ENCODE measurements at regions not wholly inside any gene's neighbourhood (a gene's known extent, or its start where the extent isn't known, plus 50 kb on each side); places are given as distances from the start of the nearest gene placed in this dataset.

DNA sequence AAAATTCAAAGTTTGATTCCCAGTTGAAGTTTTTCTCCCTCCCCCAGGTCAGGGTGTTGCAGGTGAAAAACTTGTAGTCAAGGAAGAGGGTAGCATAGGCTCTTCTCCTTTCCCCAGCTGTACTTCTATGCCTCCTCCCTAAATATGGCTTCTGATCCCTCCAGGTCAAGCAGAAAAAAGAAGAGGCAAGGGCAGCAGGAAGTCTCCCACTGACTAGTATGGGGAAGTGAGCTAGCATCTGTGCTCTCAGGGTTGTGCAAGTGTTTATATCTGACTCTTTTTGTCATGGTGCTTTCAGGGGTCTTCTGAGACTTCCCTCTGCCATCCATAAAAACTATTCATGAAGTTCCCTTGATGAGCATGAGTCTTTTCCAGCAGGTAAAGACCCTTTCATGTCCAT is 76.0 kb downstream of the ATPSCKMT start:
- DNase-seq, result no peak

- no peak for DNase-seq
These were observed 77.4 kb downstream of the ATPSCKMT start for GRCh38 chr5:10172247-10172646.

DNA sequence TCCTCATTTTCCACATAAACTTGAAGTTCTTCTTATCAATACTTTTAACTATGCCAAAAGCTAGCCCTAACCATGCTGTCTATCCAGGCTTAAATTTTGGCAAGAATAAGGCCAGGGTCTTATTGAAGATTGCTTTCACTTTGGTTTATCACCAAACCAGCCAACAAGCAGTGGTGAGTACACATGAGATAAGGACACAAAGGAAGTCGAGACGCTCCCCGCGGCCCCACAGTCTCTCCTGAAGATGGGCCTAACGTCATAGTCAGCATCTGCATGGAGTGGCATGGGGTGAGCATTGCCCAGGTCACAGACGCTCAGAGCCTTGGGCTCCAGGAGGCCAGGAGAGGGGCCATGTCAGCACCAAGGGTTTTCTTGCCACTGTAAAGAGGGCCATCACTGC is 80.3 kb downstream of the ATPSCKMT start:
- no peak for DNase-seq

DNA sequence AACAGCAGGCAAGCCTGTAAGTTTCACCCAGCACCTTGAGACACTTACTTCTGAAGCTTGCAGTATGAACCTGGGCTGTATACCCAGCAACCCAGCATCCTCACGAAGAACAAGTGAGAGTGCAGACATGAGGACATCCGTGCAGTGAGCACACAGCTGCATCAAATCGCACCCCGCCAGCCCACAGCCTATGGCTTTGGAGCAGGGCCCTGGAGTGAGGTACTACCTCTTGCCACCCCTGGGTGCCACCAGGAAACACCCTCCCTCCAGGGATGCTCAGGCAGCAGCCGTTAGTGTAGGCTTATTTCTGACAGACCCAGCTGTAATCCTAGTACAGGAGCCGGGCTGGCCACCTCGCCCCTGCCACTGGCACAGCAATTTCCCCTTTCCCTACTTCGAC is 81.4 kb downstream of the ATPSCKMT start:
- no peak for DNase-seq

DNA sequence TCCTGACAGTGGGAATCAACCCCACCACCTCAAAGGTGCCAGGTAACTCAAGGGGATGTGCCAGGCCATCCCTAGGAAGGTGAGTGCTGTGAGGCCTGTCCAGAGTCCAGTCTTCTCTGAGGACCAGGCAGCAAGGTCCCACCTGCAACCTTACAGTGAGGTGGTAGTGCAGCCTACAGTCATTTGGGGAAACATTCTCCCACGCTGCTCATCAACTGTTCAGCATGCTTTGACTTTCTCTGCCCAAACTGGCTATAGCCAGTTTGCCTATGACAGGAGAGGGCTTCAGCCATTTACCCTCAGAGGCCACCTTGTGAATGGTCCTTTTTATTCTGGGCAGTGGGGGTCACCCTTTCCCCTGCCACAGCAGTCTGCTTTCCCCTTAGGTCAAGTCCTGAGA is 81.9 kb downstream of the ATPSCKMT start:
- no peak for DNase-seq

DNA sequence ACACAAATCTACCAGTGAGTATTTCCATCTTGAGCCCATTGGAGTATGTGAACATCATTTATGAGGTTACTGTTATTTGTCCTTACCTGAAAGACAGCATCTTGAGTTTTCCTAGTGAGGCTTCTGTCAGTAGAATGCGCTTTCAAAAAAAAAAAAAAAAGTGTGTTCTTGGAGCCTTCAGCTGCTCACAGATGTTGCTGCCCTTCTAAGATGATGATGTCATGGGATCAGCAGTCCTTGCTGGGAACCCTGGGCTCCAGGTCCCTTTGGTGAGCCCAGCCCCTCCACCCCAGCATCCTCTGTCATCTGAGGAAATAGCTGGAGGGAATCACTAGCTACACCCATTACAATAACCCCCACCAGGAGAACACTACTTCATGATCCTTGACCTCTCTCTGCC is 83.3 kb downstream of the ATPSCKMT start:
- DNase-seq, result no peak

- DNase-seq, result no peak
These were observed 87.2 kb downstream of the ATPSCKMT start for GRCh38 chr5:10162468-10162867.

GRCh38 chr5:10161778-10162177 is 87.9 kb downstream of the ATPSCKMT start:
- DNase-seq, result no peak

DNA sequence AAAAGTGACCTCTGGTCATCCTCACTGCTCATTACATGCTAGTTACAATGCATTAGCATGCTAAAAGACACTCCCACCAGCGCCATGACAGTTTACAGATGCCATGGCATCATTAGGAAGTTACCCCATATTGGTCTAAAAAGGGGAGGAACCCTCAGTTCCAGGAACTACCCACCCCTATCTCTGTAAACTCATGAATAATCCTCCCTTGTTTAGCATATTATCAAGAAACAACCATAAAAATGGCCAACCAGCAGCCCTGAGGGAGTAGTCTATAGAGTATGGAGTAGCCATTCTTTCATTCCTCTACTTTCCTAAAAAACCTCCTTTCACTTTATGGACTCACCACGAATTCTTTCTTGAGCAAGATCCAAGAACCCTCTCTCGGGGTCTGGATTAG is 89.4 kb downstream of the ATPSCKMT start:
- DNase-seq, result no peak

DNA sequence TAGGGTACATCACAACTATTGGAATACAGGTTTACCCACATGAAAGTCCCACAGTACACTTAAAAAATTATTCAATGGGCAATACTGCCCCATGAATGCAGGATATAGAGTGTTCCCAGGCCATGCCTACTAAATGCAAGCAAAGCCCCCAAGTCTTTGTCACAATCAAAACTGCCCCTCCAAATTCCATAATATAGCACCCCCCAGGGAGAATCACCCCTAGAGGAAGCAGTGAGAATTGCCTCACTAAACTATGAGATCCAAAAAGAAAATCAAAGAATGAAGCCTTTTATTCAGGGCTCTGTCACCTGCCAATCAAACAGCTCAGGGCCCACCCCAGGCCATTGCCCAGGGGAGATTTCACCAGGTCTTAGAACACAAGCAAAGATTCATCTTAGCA is 90.8 kb downstream of the ATPSCKMT start:
- no peak for DNase-seq

GRCh38 chr5:10157085-10157669 is 92.5 kb downstream of the ATPSCKMT start:
- DNase-seq, result no peak

- no peak for DNase-seq
These were observed 93.6 kb downstream of the ATPSCKMT start for GRCh38 chr5:10155897-10156667.

GRCh38 chr5:10153808-10154537 is 95.7 kb downstream of the ATPSCKMT start:
- DNase-seq, result no peak

DNA sequence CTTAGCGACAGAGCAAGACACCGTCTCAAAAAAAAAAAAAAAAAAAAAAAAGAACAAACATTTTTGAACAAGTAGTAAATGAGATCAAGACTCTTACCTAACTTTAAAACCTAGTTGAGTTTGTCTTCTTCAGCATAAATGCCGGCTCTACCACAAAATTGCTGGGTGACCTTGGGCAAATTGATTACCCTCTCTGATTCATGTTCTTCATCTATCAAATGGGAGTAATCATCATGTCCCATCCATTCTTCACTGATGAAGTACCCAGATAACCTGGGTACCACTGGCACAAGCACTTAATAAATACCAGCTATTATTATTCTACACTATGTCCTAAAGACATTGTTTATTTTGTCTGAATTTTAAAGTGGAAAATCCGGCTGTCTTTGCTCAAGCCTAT is 96.3 kb downstream of the ATPSCKMT start:
- DNase-seq, result no peak

GRCh38 chr5:10151656-10152055 is 98.0 kb downstream of the ATPSCKMT start:
- no peak for DNase-seq

DNA sequence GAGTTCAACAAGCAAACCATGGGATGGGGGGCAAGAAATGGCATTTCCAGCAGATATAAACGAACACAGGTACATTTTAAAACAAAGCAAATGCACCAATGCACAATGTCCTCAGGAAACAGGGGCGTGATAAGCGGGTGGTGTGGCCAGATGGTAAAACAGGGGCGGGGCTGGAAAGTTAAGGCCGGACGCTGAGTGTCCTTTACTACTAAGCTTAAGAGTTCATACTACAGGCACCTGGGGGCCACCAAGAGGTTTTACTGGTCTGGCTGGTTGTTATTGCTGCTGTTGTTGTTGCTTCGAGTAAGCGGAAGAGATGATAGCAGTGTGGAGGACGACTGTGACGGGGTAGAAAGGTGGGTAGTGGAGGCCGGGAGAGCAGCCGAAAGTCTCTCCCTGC is 99.8 kb downstream of the ATPSCKMT start:
- no peak for DNase-seq

DNA sequence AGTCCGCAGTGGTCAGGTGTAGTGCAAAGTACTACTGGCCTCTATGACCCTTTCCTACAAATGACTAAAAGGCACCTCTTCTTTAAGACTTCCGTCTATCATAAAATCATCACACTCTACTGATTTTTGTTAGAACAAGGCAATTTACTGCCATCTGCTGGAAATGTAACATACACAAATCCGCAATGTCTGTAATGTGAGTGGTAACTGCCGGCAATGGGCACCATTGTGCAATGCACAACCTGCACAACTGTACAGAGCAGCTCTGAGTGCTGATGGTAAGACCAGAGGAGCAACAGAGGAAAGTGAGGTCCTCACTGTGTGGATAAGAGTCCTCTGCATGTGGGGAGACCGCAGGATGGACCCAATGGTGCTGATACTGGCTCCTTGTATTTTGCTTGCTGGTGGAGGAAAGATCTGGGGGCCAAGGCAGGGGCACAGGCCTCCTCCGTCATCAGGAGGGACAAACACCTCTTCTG is 103.7 kb downstream of the ATPSCKMT start:
- DNase-seq, result peak; percentile 7

- no peak for DNase-seq
These were observed 105.6 kb downstream of the ATPSCKMT start for GRCh38 chr5:10144040-10144439.

GRCh38 chr5:10140195-10140973 is 109.3 kb downstream of the ATPSCKMT start:
- DNase-seq, result no peak

GRCh38 chr5:10138395-10139057 is 111.2 kb downstream of the ATPSCKMT start:
- DNase-seq, result no peak

DNA sequence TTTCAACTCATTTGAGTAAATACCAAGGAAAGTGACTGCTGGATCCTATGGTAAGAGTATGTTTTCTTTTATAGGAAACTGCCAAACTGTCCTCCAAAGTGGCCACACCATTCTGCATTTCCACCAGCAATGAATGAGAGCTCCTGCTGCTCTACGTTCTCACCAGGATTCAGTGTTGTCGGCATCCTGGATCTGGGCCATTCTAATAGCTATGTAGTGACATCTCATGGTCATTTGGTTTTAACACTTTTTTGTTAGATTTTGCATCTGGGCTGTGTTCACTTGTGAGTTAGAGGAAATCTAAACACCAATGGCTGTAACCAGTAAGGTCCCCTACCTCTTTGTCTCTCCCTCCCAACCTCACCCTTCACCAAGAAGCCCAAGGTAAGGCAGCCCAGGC is 115.9 kb downstream of the ATPSCKMT start:
- no peak for DNase-seq

DNA sequence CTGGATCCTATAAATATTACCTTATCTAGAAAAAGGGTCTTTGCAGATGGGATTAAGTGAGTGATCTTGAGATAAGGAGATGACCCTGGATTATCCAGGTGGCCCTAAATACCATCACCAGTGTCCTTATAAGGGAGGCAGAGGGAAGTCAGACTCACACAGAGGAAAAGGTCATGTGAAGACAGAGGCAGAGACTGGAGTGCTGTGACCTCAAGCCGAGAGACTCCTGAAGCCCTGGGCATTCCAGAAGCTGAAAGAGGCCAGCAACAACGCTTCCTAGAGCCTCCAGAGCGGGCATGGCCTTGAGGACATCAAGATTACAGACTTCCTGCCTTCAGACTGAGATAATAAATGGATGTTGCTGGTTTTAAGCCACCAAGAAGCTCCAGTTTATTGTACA is 118.8 kb downstream of the ATPSCKMT start:
- DNase-seq, result no peak

GRCh38 chr5:10126900-10127299 is 122.8 kb downstream of the ATPSCKMT start:
- DNase-seq, result no peak
